HG03565 (cell line): ENCODE measurements at regions not wholly inside any gene's neighbourhood (a gene's known extent, or its start where the extent isn't known, plus 50 kb on each side); places are given as distances from the start of the nearest gene placed in this dataset.
"Not testable (repeated sequence)": the region's sequence is repeated elsewhere in the genome, so short reads cannot be mapped to it uniquely, and the experiment has no call there.

Source experiments
- ATAC-seq: cut with Tn5 transposase; IDR thresholded peaks from one replicate; pipeline ENCODE4 v1.9.1; 2021; ENCODE audit warnings: mild to moderate bottlenecking, moderate library complexity; ENCODE audit not compliant: unreplicated experiment

DNA sequence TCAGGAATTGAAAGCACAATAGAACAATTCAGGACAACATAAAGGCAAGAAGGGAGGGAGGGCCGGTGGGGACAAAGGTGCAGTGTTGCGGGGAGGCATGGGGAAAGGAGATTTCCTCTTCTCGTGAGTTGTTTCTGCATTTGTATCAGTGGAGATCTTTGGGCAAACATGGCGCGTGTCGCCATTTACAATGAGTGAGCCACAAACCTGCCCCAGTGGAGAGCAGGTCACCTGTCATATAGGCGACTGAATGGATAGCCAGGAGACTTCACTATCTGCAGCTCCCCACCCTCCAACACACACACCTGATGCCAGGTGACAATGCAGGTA is 87.7 kb upstream of the SLC45A1 start:
- ATAC-seq: no peak

- ATAC-seq: no peak
Observed at GRCh38 chr1:8228253-8228652, 89.7 kb upstream of the SLC45A1 start.

- ATAC-seq: not testable (repeated sequence)
Observed at GRCh38 chr1:8227674-8228073, 90.2 kb upstream of the SLC45A1 start.

DNA sequence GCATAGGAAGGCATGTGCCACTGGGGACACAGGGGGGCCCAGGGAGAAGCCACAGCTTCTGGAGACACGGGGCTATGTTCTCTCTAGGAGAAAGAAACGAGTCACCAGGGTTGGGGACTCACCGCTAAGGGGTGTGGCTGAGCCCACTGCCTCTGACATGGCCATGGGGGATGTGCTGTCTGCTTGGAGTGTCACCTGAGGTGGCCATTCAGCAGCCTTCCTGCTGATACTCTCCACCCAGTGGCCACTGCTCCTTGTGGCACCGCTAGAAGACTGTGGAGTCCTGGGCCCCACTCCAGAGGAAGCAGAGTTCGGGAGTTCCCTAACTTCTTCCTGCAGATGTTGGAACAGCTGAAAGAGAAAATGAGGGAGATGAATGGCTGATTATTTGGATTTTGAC is 91.2 kb upstream of the SLC45A1 start:
- ATAC-seq: no peak

- not testable (repeated sequence) for ATAC-seq
Observed at GRCh38 chr1:8226024-8226423, 91.9 kb upstream of the SLC45A1 start.

DNA sequence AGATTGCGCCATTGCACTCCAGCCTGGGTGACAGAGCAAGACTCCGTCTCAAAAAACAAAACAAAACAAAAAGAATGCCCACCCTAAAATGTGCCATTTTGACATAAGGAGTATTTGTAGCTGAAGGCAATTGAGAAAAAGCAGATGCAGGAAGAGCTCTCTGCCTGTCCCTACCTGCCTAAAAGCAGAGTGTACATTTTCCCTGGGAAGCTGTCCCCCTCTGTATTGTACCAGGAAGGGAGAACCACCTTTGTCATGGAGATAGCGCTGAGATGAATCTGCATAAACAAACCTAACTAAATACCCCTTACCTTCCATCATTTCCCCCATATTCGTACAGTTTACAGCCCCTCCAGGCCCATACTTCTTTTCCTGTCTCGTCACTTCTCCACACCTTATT is 94.4 kb upstream of the SLC45A1 start:
- ATAC-seq: no peak

GRCh38 chr1:8222789-8223188 is 95.1 kb upstream of the SLC45A1 start:
- ATAC-seq: no peak

- ATAC-seq: no peak
Observed at GRCh38 chr1:8219530-8219929, 98.4 kb upstream of the SLC45A1 start.

- no peak for ATAC-seq
Observed at GRCh38 chr1:8218351-8219092, 99.4 kb upstream of the SLC45A1 start.

DNA sequence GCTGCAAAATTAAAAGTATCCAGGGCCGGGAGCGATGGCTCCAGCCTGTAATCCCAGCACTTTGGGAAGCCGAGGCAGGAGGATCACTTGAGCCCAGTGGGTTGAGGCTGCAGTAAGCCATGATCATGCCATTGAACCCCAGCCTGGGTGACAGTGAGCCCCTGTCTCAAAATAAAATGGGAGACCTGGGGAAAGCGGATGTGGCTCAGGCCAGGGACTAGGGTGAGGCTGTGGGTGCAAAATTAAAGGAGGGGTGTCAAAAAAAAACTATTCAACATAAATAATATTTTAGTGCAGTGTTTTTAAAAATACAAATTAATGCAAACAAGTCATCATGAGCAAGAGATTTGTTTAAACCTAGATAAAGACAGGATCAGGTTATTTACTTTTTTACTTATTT is 100.1 kb upstream of the SLC45A1 start:
- no peak for ATAC-seq

GRCh38 chr1:8217011-8217711 is 100.8 kb upstream of the SLC45A1 start:
- ATAC-seq: no peak

DNA sequence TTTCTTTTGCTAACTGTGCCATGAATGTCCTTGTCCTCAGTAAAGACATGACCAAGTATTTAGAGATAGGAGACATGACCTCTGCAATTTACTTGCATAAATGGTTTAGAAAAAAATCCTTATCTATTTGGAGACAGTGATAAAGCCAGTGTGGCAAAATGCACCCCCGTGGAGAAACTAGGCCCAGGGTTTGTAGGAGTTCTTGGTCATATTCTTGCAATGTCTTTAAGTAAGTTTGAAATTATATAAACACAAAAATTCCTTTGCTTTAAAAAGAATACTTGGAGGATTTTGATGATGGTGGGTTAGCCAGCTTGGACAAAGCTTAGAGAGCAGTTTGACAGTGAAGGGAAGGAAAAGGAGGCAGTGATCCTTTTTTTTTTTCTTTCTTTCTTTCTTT is 101.9 kb upstream of the SLC45A1 start:
- ATAC-seq: no peak

DNA sequence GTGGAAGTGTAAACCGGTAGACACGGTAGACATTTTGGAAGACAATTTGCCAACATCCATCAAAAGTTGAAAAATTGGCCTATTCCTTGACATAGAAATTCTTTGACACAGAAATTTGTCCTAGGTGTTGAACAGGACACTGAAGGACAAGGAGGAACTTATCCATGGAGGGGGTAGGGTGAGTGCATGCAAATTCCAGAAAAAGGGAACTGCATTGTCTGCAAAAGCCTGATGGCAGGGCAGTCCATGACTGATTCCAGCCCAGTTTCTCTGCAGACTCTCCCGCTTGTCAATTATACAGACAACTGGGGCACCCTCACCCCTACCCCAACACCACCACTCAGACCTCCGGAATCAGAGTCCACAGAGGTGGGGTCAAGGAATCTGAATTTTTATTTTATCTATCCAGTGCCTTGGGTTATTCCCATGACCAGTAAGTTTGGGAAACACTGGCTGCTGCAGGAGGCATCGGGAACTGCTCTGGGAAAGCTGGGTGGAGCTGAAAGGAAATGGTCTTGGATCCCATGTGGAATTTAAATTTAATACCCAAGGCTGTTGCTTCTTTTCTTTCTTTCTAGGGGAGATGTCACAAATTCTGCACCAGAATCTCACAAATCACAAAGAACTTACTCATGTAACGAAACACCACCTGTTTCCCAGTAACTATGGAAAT is 103.3 kb upstream of the SLC45A1 start:
- no peak for ATAC-seq

DNA sequence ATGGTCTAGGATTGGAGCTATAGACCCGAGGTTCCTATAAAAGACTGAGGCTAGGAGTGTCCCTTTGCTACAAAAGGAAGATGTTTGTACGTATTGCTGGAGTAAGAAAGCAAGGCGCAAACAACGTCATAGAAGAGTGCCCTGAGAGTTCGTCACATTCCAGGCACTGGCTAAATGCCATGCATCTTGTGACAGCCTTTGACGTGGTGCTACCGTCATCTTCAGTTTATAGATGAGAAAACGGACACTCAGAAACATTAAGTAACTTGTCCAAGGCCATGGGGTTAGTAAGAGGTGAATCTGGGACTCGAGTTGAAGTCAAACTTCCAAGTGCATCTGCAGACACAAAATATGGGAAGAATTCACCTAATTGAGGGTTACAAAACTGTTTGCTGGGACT is 104.2 kb upstream of the SLC45A1 start:
- ATAC-seq: no peak

DNA sequence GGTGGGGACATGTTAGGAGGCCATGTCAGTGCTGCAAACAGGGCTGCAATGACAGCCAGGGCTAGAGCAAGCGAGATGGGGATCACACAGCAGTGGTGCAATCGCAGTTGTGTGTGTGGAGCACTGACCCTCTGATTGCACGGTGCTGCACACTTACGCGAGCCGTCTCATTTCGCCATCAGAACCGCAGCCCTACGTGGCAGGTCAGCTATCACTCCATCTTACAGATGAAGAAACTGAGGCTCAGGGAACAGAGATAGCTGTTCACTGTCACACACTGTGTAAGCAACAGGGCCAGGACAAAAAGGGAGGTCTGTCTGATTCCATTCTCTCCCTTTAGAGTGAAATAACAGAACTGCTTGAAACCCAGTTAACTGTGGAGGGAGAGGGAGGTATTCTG is 104.8 kb upstream of the SLC45A1 start:
- no peak for ATAC-seq

DNA sequence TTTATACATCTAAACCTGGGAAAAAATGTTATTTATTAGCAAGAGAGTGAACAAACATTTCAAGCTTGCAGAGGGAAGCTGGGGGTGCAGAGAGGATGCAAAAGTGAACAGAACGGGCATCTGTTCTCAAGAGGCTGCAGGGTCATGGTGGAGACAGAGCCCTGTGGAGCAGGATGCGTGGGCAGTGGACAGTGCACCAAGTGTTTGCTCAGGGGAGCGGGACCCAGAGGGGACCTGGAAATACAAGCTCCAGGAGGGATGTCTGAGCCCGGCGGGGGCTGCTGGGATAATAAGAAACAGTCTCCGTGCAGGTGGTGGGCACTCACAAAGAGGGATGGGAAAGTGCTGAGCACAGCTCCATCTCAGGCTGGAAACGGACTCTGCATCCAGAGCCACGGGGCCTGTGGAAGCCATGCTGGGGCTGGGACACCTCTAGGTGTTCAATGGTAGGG is 105.3 kb upstream of the SLC45A1 start:
- ATAC-seq: no peak

DNA sequence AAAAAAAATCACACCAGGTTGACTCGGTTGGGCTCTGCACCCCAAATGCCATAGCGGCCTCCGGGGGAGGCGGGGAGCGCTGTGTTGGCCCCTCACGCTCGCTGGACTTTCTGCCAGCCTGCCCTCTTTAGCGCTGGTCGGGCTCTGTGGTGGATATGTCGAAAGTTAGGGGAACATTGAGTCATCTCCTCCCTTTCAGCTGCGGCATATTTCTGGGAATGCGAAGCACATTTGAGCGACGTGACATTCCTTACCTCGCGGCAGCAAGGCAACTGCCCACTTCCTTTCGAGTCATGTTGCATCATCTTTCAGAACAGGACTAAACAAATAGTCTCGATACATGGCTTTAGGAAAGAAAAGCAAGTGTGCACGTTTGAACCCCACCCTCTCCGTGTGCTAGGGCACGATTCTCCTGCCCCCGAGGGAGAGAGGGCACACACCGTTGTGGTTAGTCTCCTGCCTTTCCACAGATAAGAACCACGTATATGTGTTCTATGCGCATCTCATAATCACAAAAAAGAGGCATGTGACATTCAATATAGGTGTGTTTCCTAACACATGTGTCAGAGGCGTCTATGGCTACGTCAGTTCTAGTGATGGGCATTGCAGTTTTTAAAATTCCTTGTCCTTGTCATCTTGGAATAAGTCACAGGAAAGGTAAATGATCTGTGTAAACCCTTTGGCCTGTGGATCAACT is 105.9 kb upstream of the SLC45A1 start:
- ATAC-seq: no peak

- ATAC-seq: no peak
Observed at GRCh38 chr1:8211251-8211882, 106.5 kb upstream of the SLC45A1 start.

DNA sequence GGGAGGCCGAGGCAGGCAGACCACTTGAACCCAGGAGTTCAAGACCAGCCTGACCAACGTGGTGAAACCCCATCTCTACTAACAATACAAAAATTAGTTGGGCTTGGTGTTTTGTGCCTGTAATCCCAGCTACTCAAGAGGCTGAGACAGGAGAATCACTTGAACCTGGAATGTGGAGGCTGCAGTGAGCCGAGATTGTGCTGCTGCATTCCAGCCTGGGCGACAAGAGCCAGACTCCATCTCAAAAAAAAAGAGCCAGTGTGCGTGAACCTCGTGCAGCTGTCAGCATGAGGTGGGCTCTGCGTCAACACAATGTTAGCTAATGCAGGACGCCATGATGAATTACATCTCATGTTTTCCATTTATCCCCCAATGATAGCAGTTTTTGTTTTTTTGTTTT is 110.7 kb upstream of the SLC45A1 start:
- ATAC-seq: no peak

GRCh38 chr1:8206391-8206790 is 111.5 kb upstream of the SLC45A1 start:
- ATAC-seq: no peak

- no peak for ATAC-seq
Observed at GRCh38 chr1:8205771-8206170, 112.1 kb upstream of the SLC45A1 start.
